GM12801 (cell line): ENCODE measurements at regions not wholly inside any gene's neighbourhood (a gene's known extent, or its start where the extent isn't known, plus 50 kb on each side); places are given as distances from the start of the nearest gene placed in this dataset.

Source experiments
- CTCF ChIP-seq: IDR thresholded peaks from one replicate; pipeline ENCODE4 v1.5.1; 2011; ENCODE audit warnings: control low read depth; ENCODE audit not compliant: insufficient read length; ENCODE audit errors: extremely low read depth

GRCh38 chr1:213582976-213583567 is 404.7 kb upstream of the PROX1 start:
- TF ChIP-seq CTCF = no peak

GRCh38 chr1:213584272-213584671 is 403.5 kb upstream of the PROX1 start:
- TF ChIP-seq CTCF = no peak

- TF ChIP-seq CTCF = no peak
Measured at GRCh38 chr1:213585402-213585801, 402.4 kb upstream of the PROX1 start.

- TF ChIP-seq CTCF = no peak
Measured at GRCh38 chr1:213585959-213586586, 401.7 kb upstream of the PROX1 start.

- no peak for TF ChIP-seq CTCF
Measured at GRCh38 chr1:213586587-213586972, 401.2 kb upstream of the PROX1 start.

- TF ChIP-seq CTCF = no peak
Measured at GRCh38 chr1:213596729-213597128, 391.0 kb upstream of the PROX1 start.

- no peak for TF ChIP-seq CTCF
Measured at GRCh38 chr1:213598263-213598662, 389.5 kb upstream of the PROX1 start.
